Lower lobe of right lung (tissue), 2 donors: ENCODE measurements at regions not wholly inside any gene's neighbourhood (a gene's known extent, or its start where the extent isn't known, plus 50 kb on each side); places are given as distances from the start of the nearest gene placed in this dataset.

ENCODE experiments used
- ATAC-seq, 2 donors: fragments of 200-7000 bp; cut with Tn5 transposase; one replicate each; pipeline ENCODE4 v1.9.1; 2020 to 2022; ENCODE audit warnings: mild to moderate bottlenecking in 2 of 2, moderate library complexity in 2 of 2
- DNase-seq: peaks from one replicate; pipeline ENCODE4 v3.0.0-alpha.2; 2020
- H3K27ac ChIP-seq: fragments of 200-600 bp; one replicate; pipeline ENCODE4 v1.8.0; 2022
- H3K27me3 ChIP-seq: fragments of 200-600 bp; one replicate; pipeline ENCODE4 v1.8.0; 2022; ENCODE audit warnings: low read depth
- H3K36me3 ChIP-seq: fragments of 200-600 bp; one replicate; pipeline ENCODE4 v1.8.0; 2022; ENCODE audit warnings: mild to moderate bottlenecking
- H3K4me1 ChIP-seq: fragments of 200-600 bp; one replicate; pipeline ENCODE4 v1.8.0; 2022
- H3K4me3 ChIP-seq: fragments of 200-600 bp; one replicate; pipeline ENCODE4 v1.8.0; 2022; ENCODE audit warnings: mild to moderate bottlenecking
- H3K9me3 ChIP-seq: fragments of 200-600 bp; one replicate; pipeline ENCODE4 v1.8.0; 2022
- CTCF ChIP-seq: fragments of 200-600 bp; IDR thresholded peaks from one replicate; pipeline ENCODE4 v1.8.0; 2022; ENCODE audit warnings: antibody characterized with exemption, mild to moderate bottlenecking
- intact Hi-C: fragments of 100-400 bp; cut with DNase I; formaldehyde crosslinking; loops from one replicate; pipeline ENCODE4 v1.11.0; 2022
- donor health status: DM: no; HTN: yes; CAD: no; lungs with severe emphysema.

DNA sequence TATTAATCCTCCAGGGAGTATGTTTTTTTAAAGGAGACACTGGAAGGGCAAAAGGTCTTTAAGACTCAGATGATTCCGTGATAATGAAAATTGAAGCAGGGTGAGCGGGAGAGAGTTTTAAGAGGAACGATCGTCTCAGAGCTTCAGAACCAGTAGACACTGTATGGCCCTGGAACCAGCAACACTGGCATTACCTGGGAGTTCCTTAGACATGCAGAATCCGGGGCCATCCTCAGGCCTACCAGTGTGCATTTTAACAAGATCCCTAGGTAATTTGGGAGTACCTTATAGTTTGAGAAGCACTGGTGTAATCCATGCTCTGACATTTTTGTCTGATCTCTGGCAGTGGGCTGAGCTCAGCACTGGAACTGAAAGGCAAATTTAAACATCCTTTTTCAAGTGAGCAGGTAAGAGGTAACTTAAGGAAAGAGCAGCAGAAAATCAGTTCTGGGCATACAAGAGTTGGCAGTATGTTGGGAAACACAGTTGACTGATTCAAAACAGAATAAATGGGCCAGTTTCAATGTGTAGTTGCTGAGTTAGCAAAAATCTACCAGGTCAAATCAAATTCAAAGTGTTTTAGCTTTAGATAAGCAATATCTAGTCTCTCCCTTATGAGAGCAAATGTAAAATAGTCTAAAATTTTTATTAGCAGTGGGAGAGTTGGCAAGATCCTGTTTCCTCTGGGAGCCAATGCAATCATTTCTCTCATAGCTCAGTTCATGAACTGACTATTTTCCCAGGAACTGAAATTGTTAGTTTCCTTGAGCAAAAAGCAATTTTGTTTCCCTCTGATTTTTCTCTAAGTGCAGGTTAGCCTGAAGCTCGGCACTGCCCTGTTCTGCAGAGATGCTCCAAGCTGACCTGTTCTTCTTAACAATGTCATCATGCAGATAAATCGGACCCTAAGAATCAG, 97.2 kb upstream of the ELMO1 start:
- intact Hi-C loops: no loop called here
- no peaks in the 10 kb centered on the region for H3K27me3 ChIP-seq
- no peak for ATAC-seq

GRCh38 chr7:37546677-37547076, 98.0 kb upstream of the ELMO1 start:
- Histone ChIP-seq H3K27ac (no peak overlapping the region), H3K9me3 (no peaks in the 10 kb centered on the region), H3K36me3 (no peaks in the 10 kb centered on the region), H3K27me3 (no peaks in the 10 kb centered on the region), H3K4me3 (no peak overlapping the region), H3K4me1 (no peaks in the 10 kb centered on the region)
- no peak for ATAC-seq
- intact Hi-C loops: no loop called here
- no peak for TF ChIP-seq CTCF
- no peak for DNase-seq

More for the DNA sequence above, 97.2 kb upstream of the ELMO1 start:
- no peak for DNase-seq
- H3K27ac ChIP-seq: no peak overlapping the region
- no peaks in the 10 kb centered on the region for H3K36me3 ChIP-seq
- no peak overlapping the region for H3K4me3 ChIP-seq
- no peak for TF ChIP-seq CTCF
- H3K9me3 ChIP-seq: no peaks in the 10 kb centered on the region
- H3K4me1 ChIP-seq: no peaks in the 10 kb centered on the region

DNA sequence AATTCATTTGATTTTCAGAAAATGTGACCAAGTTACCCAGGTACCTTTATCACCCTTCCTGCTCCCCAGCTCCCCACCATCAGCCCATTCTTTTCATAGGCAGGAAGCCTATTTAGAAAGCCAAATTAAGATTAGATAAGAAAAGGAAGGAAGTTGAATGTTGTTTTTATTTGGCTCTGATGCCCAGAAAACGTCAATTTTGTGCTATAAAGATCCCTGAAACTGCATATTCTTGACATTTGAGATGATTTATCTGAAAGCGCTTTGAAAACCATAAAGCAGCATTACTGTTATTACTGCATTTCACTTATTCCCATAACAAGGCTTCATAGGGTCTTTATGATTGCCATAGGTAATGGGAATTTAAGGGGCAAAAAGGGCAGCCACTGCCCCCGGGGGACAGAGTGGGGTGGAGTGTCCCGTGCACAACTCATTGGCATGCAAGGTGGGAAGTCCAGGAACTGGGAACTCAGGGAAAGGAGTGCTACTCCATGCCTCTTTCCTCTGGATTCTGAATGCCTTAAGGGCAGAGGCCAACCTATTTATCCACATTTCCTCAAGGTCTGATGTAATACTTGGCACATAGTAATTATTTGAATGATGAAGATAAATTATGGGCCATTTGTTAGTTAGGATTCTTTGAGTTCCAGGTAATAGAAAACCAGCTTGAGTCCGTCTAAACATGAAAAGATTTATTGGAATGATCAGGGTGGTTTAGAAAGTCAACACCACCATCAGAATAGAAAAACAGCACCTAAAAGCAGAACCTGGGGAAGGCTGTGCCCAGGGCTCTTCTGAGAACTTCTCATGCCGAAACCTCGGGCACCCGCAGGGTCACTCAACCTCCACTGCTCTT, 100.6 kb upstream of the ELMO1 start:
- H3K4me1 ChIP-seq: no peaks in the 10 kb centered on the region
- no peaks in the 10 kb centered on the region for H3K9me3 ChIP-seq
- H3K27ac ChIP-seq: no peak overlapping the region
- no peak overlapping the region for H3K4me3 ChIP-seq
- no peak for ATAC-seq
- no peak for TF ChIP-seq CTCF
- H3K36me3 ChIP-seq: no peaks in the 10 kb centered on the region
- no peak for DNase-seq
- no peaks in the 10 kb centered on the region for H3K27me3 ChIP-seq
- intact Hi-C loops: no loop called here

GRCh38 chr7:37550426-37550825, 101.8 kb upstream of the ELMO1 start:
- H3K4me1 ChIP-seq: no peaks in the 10 kb centered on the region

More at GRCh38 chr7:37550426-37550825, 101.8 kb upstream of the ELMO1 start:
- Histone ChIP-seq H3K27me3 (no peaks in the 10 kb centered on the region), H3K4me3 (no peak overlapping the region), H3K27ac (no peak overlapping the region), H3K9me3 (no peaks in the 10 kb centered on the region), H3K36me3 (no peaks in the 10 kb centered on the region)
- no peak for TF ChIP-seq CTCF
- intact Hi-C loops: no loop called here
- ATAC-seq (no peak), DNase-seq (no peak)
